ENCODE measurements at regions not wholly inside any gene's neighbourhood (a gene's known extent, or its start where the extent isn't known, plus 50 kb on each side); places are given as distances from the start of the nearest gene placed in this dataset.

DNA sequence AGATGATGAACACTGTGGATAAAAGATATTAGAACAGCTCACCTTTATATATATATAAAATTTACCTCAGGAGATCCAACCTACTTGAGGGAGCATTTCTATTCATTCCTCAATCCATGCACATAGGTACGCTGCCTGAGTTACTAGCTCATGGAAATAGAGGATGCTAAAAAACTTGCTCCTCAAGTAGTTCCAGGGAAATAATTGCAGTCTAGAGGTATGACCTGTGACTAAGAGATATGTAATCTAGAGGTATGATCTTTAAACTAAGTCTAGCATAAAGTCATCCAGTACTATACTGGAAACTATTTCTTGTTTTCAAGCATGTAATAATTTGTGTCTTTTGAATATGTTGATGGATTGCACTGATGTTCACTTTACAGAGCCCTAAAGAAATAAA is 471.2 kb downstream of the TAF11L14 start:
- no peak for DNase-seq (ENCODE audit: low read depth, low spot score)
- in situ Hi-C loops (cut with HindIII; ENCODE audit: low sequenced_read_pairs): no loop called here
- no peak overlapping the region for H3K4me3 ChIP-seq (ENCODE audit: low read depth, low read length)
- TF ChIP-seq, protein P1, sequence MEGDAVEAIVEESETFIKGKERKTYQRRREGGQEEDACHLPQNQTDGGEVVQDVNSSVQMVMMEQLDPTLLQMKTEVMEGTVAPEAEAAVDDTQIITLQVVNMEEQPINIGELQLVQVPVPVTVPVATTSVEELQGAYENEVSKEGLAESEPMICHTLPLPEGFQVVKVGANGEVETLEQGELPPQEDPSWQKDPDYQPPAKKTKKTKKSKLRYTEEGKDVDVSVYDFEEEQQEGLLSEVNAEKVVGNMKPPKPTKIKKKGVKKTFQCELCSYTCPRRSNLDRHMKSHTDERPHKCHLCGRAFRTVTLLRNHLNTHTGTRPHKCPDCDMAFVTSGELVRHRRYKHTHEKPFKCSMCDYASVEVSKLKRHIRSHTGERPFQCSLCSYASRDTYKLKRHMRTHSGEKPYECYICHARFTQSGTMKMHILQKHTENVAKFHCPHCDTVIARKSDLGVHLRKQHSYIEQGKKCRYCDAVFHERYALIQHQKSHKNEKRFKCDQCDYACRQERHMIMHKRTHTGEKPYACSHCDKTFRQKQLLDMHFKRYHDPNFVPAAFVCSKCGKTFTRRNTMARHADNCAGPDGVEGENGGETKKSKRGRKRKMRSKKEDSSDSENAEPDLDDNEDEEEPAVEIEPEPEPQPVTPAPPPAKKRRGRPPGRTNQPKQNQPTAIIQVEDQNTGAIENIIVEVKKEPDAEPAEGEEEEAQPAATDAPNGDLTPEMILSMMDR (IDR thresholded peaks at IDR 0.05; ENCODE audit: low read depth, low read length): no peak

- TF ChIP-seq, protein P1 (IDR thresholded peaks at IDR 0.05; ENCODE audit: low read depth, low read length): no peak
Measured at GRCh38 chr5:18111906-18112465, 477.7 kb downstream of the TAF11L14 start.

DNA sequence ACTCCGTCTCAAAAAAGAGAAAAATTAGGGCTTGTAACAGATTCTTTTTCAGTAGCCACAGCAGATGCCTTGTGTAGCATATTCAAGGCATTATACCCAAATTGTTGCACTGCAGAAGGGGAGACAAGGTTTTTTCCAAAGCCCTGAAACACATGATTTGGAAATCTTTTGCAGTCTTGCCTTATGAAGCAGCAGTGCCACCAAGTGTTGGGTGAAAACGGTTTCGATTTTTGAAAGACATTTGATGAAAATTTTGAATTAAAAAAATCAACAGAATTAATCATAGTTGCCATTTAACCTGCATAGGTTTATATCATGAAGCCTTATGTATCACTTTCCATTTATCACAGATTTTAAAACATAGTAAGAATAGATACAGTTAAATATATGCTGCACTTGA is 479.5 kb downstream of the TAF11L14 start:
- TF ChIP-seq, protein P1 (IDR thresholded peaks at IDR 0.05; ENCODE audit: low read depth, low read length): no peak
- in situ Hi-C loops (cut with HindIII; ENCODE audit: low sequenced_read_pairs): no loop called here

More at GRCh38 chr5:18111906-18112465, 477.7 kb downstream of the TAF11L14 start:
- H3K4me3 ChIP-seq (ENCODE audit: low read depth, low read length): no peak overlapping the region
- in situ Hi-C loops (cut with HindIII; ENCODE audit: low sequenced_read_pairs): no loop called here
- no peak for DNase-seq (ENCODE audit: low read depth, low spot score)

GRCh38 chr5:18114151-18114757 is 480.0 kb downstream of the TAF11L14 start:
- no peak for DNase-seq (ENCODE audit: low read depth, low spot score)
- in situ Hi-C loops (cut with HindIII; ENCODE audit: low sequenced_read_pairs): no loop called here
- TF ChIP-seq, protein P1 (IDR thresholded peaks at IDR 0.05; ENCODE audit: low read depth, low read length): no peak
- H3K4me3 ChIP-seq (ENCODE audit: low read depth, low read length): no peak overlapping the region

More for the DNA sequence above, 479.5 kb downstream of the TAF11L14 start:
- no peak overlapping the region for H3K4me3 ChIP-seq (ENCODE audit: low read depth, low read length)
- peak; percentile 7 for DNase-seq (ENCODE audit: low read depth, low spot score)

DNA sequence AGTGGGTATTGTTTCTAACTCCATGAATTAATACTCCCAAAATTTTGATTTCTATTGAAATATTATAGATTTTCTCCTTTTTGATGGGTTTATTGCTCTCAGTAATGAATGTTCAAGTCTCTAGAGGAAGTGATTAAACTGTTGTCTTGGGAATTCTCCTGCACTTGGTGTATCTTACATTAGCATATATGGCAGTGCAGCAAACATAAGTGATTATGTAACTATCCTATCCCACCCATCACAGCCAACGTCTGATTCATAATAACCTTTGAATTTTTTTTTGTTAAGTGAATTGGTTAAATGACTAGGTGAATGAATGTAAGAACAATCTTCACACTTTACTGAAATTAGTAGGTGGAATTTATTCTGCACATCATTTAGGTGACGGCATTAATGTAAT is 483.7 kb downstream of the TAF11L14 start:
- no peak for DNase-seq (ENCODE audit: low read depth, low spot score)

GRCh38 chr5:18119156-18119785 is 485.0 kb downstream of the TAF11L14 start:
- in situ Hi-C loops (cut with HindIII; ENCODE audit: low sequenced_read_pairs): no loop called here
- no peak for DNase-seq (ENCODE audit: low read depth, low spot score)
- TF ChIP-seq, protein P1 (IDR thresholded peaks at IDR 0.05; ENCODE audit: low read depth, low read length): no peak
- no peak overlapping the region for H3K4me3 ChIP-seq (ENCODE audit: low read depth, low read length)

More for the DNA sequence above, 483.7 kb downstream of the TAF11L14 start:
- in situ Hi-C loops (cut with HindIII; ENCODE audit: low sequenced_read_pairs): no loop called here
- TF ChIP-seq, protein P1 (IDR thresholded peaks at IDR 0.05; ENCODE audit: low read depth, low read length): no peak
- no peak overlapping the region for H3K4me3 ChIP-seq (ENCODE audit: low read depth, low read length)

All from astrocyte of the spinal cord (primary cell).